Thyroid gland (tissue), 4 donors: ENCODE measurements at regions not wholly inside any gene's neighbourhood (a gene's known extent, or its start where the extent isn't known, plus 50 kb on each side); places are given as distances from the start of the nearest gene placed in this dataset.

Experiments used
- POLR2A ChIP-seq, 2 donors: fragments of 450-650 bp; IDR thresholded peaks; one replicate each; pipeline ENCODE4 v1.6.1; 2017; ENCODE audit warnings: antibody characterized with exemption in 2 of 2, mild to moderate bottlenecking in 2 of 2, moderate library complexity in 1 of 2
- TF ChIP-seq, protein P1 (sequence below), 6 experiments: fragments of 200-600 bp in 3 of 6; fragments of 450-650 bp in 3 of 6; sonication (generic) in 3 of 6; IDR thresholded peaks; one replicate each; pipeline ENCODE4 v1.5.1; 2016 to 2019; ENCODE audit warnings: antibody characterized with exemption in 6 of 6, mild to moderate bottlenecking in 2 of 6, inconsistent platforms in 1 of 6, moderate library complexity in 1 of 6

- no peak for TF ChIP-seq POLR2A (IDR thresholded peaks at IDR 0.05)
- TF ChIP-seq, protein P1, sequence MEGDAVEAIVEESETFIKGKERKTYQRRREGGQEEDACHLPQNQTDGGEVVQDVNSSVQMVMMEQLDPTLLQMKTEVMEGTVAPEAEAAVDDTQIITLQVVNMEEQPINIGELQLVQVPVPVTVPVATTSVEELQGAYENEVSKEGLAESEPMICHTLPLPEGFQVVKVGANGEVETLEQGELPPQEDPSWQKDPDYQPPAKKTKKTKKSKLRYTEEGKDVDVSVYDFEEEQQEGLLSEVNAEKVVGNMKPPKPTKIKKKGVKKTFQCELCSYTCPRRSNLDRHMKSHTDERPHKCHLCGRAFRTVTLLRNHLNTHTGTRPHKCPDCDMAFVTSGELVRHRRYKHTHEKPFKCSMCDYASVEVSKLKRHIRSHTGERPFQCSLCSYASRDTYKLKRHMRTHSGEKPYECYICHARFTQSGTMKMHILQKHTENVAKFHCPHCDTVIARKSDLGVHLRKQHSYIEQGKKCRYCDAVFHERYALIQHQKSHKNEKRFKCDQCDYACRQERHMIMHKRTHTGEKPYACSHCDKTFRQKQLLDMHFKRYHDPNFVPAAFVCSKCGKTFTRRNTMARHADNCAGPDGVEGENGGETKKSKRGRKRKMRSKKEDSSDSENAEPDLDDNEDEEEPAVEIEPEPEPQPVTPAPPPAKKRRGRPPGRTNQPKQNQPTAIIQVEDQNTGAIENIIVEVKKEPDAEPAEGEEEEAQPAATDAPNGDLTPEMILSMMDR (IDR thresholded peaks at IDR 0.05), result no peak
Observed at GRCh38 chr6:12592634-12593033, 123.9 kb upstream of the PHACTR1 start.
